ENCODE measurements at regions not wholly inside any gene's neighbourhood (a gene's known extent, or its start where the extent isn't known, plus 50 kb on each side); places are given as distances from the start of the nearest gene placed in this dataset.

GRCh38 chr6:137305691-137306090, 86.5 kb upstream of the IFNGR1 start:
- H3K9me3 ChIP-seq (ENCODE audit: control insufficient read depth in 1 of 2, insufficient read depth in 1 of 2, low read depth in 1 of 2, low read length in 2 of 2) = no peaks in the 10 kb centered on the region
- BruUV-seq (replicated peaks) = no TSS peak
- no peak overlapping the region for H3K4me2 ChIP-seq (ENCODE audit: low read length)
- no peaks in the 10 kb centered on the region for H3K36me3 ChIP-seq (ENCODE audit: control insufficient read depth in 1 of 2, insufficient read depth in 2 of 2, low read length in 2 of 2)
- ATAC-seq = no peak
- peaks cover 4 to 9% of the 10 kb centered on the region in 2 experiments for H3K4me1 ChIP-seq (ENCODE audit: control insufficient read depth in 1 of 2, insufficient read depth in 2 of 2, low read length in 2 of 2)
- H3K27ac ChIP-seq (ENCODE audit: low read depth, low read length) = no peak overlapping the region
- H3K9ac ChIP-seq (ENCODE audit: low read length) = no peak overlapping the region
- intact Hi-C loops (cut with micrococcal nuclease) = no loop called here
- no peak overlapping the region for H2AFZ ChIP-seq (ENCODE audit: low read depth, low read length, poor library complexity, severe bottlenecking)
- RAD21 ChIA-PET (ENCODE audit: low non-redundant PET in 1 of 2, low total read pairs in 2 of 2, uncharacterized antibody in 2 of 2, unreplicated experiment in 2 of 2) = no interaction called here
- H4K20me1 ChIP-seq (ENCODE audit: insufficient read depth) = no peaks in the 10 kb centered on the region
- TF ChIP-seq FOSL1 (IDR thresholded peaks at IDR 0.05; ENCODE audit: low read depth) = no peak
- no peak for TF ChIP-seq TCF7L2 (IDR thresholded peaks at IDR 0.05; ENCODE audit: borderline replicate concordance, extremely low read depth, insufficient read depth, insufficient read length)
- TF ChIP-seq SP1 (IDR thresholded peaks at IDR 0.05; ENCODE audit: low read depth) = no peak
- no peak for TF ChIP-seq RAD21 (IDR thresholded peaks at IDR 0.05; ENCODE audit: low read depth)
- TF ChIP-seq, protein P1, sequence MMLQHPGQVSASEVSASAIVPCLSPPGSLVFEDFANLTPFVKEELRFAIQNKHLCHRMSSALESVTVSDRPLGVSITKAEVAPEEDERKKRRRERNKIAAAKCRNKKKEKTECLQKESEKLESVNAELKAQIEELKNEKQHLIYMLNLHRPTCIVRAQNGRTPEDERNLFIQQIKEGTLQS (IDR thresholded peaks at IDR 0.05) = no peak
- TF ChIP-seq POLR2AphosphoS5 (IDR thresholded peaks at IDR 0.05; ENCODE audit: low read depth, low read length) = no peak
- TF ChIP-seq, protein P2, sequence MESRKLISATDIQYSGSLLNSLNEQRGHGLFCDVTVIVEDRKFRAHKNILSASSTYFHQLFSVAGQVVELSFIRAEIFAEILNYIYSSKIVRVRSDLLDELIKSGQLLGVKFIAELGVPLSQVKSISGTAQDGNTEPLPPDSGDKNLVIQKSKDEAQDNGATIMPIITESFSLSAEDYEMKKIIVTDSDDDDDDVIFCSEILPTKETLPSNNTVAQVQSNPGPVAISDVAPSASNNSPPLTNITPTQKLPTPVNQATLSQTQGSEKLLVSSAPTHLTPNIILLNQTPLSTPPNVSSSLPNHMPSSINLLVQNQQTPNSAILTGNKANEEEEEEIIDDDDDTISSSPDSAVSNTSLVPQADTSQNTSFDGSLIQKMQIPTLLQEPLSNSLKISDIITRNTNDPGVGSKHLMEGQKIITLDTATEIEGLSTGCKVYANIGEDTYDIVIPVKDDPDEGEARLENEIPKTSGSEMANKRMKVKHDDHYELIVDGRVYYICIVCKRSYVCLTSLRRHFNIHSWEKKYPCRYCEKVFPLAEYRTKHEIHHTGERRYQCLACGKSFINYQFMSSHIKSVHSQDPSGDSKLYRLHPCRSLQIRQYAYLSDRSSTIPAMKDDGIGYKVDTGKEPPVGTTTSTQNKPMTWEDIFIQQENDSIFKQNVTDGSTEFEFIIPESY (IDR thresholded peaks at IDR 0.05; ENCODE audit: extremely low read depth, insufficient replicate concordance, low read length) = no peak
- no peak for TF ChIP-seq ZFX (IDR thresholded peaks at IDR 0.05)
- no peak for TF ChIP-seq CBX3 (IDR thresholded peaks at IDR 0.05; ENCODE audit: low read depth)
- TF ChIP-seq EGR1 (IDR thresholded peaks at IDR 0.05; ENCODE audit: low read depth) = no peak
- no peak for TF ChIP-seq ELF1 (IDR thresholded peaks at IDR 0.05; ENCODE audit: borderline replicate concordance, low read depth)
- TF ChIP-seq, protein P3, sequence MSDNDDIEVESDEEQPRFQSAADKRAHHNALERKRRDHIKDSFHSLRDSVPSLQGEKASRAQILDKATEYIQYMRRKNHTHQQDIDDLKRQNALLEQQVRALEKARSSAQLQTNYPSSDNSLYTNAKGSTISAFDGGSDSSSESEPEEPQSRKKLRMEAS (IDR thresholded peaks at IDR 0.05) = no peak
- no peak for TF ChIP-seq EZH2phosphoT487 (IDR thresholded peaks at IDR 0.05; ENCODE audit: borderline replicate concordance)
- no peak for TF ChIP-seq SIN3A (IDR thresholded peaks at IDR 0.05; ENCODE audit: low read depth)
- H3K4me3 ChIP-seq (replicated peaks in 1 of 2; ENCODE audit: low read depth in 1 of 2, low read length in 2 of 2) = no peak overlapping the region
- POLR2A ChIA-PET = no interaction called here
- H3K27me3 ChIP-seq (ENCODE audit: insufficient read depth, low read length) = no peaks in the 10 kb centered on the region
- no peaks in the 10 kb centered on the region for H3K79me2 ChIP-seq (ENCODE audit: insufficient read depth, low read length)
- no peak for DNase-seq (ENCODE audit: low read depth, low spot score)
- H3K9me2 ChIP-seq (ENCODE audit: insufficient read depth) = no peaks in the 10 kb centered on the region
- CTCF ChIA-PET = no interaction called here
